Ascending aorta (tissue), 2 donors: ENCODE measurements at regions not wholly inside any gene's neighbourhood (a gene's known extent, or its start where the extent isn't known, plus 50 kb on each side); places are given as distances from the start of the nearest gene placed in this dataset.

Source experiments
- DNase-seq, 2 donors: peaks; one replicate each; pipeline ENCODE4 v3.0.0-alpha.2; 2019; ENCODE audit warnings: low spot score in 2 of 2
- H3K27ac ChIP-seq, 2 donors: fragments of 200-600 bp; sonication (generic); one replicate each; pipeline ENCODE4 v1.5.1; 2016 to 2017; ENCODE audit warnings: mild to moderate bottlenecking in 1 of 2
- H3K27me3 ChIP-seq: fragments of 200-600 bp; sonication (generic); one replicate; pipeline ENCODE4 v1.5.1; 2017
- H3K36me3 ChIP-seq, 2 donors: fragments of 200-600 bp; sonication (generic); one replicate each; pipeline ENCODE4 v1.5.1; 2016
- H3K4me1 ChIP-seq, 2 donors: fragments of 200-600 bp; sonication (generic); one replicate each; pipeline ENCODE4 v1.5.1; 2016 to 2017; ENCODE audit warnings: mild to moderate bottlenecking in 1 of 2
- H3K4me3 ChIP-seq, 2 donors: fragments of 200-600 bp; sonication (generic); one replicate each; pipeline ENCODE4 v1.5.1; 2016 to 2017; ENCODE audit warnings: mild to moderate bottlenecking in 1 of 2
- H3K9me3 ChIP-seq, 2 donors: fragments of 200-600 bp; sonication (generic); one replicate each; pipeline ENCODE4 v1.5.1; 2016
- CTCF ChIP-seq, 3 experiments: fragments of 200-600 bp in 2 of 3; fragments of 450-650 bp in 1 of 3; sonication (generic) in 2 of 3; IDR thresholded peaks; one replicate each; pipeline ENCODE4 v1.5.1; 2016 to 2019; ENCODE audit warnings: antibody characterized with exemption in 3 of 3, mild to moderate bottlenecking in 1 of 3, moderate library complexity in 1 of 3
- intact Hi-C: fragments of 100-400 bp; cut with DNase I; formaldehyde crosslinking; loops from one replicate; pipeline ENCODE4 v1.15.1; 2023

GRCh38 chr1:101307985-101308689 lies 71.3 kb downstream of the S1PR1 start:
- no peaks in the 10 kb centered on the region for H3K27me3 ChIP-seq

GRCh38 chr1:101308935-101309333 lies 72.1 kb downstream of the S1PR1 start:
- peak overlapping the region; percentile 41 to 58 for H3K4me3 ChIP-seq
- intact Hi-C loops, result loop anchor here (1.0 kb wide), 1 partner anchor 48 kb away; no protein-coding TSS in a partner anchor
- no peaks in the 10 kb centered on the region for H3K9me3 ChIP-seq
- TF ChIP-seq CTCF (IDR thresholded peaks at IDR 0.05), result no peak
- no peaks in the 10 kb centered on the region for H3K36me3 ChIP-seq
- no peaks in the 10 kb centered on the region for H3K4me1 ChIP-seq
- no peak overlapping the region for H3K27ac ChIP-seq
- DNase-seq, result no peak
- no peaks in the 10 kb centered on the region for H3K27me3 ChIP-seq

More at GRCh38 chr1:101307985-101308689, 71.3 kb downstream of the S1PR1 start:
- intact Hi-C loops, result no loop called here
- DNase-seq, result no peak
- Histone ChIP-seq H3K4me3 (no peak overlapping the region), H3K9me3 (no peaks in the 10 kb centered on the region), H3K27ac (no peak overlapping the region), H3K4me1 (no peaks in the 10 kb centered on the region), H3K36me3 (no peaks in the 10 kb centered on the region)
- no peak for TF ChIP-seq CTCF (IDR thresholded peaks at IDR 0.05)

- TF ChIP-seq CTCF (IDR thresholded peaks at IDR 0.05), result peak; percentile 55 to 86 (median 86)
- no peaks in the 10 kb centered on the region for H3K4me1 ChIP-seq
- H3K4me3 ChIP-seq, result peak overlapping the region; percentile 41 to 58
- peak in 1 of 2 donors; percentile 70 for DNase-seq
- no peaks in the 10 kb centered on the region for H3K27me3 ChIP-seq
- intact Hi-C loops, result loop anchor here (1.0 kb wide), 1 partner anchor 48 kb away; no protein-coding TSS in a partner anchor
- no peak overlapping the region for H3K27ac ChIP-seq
- H3K9me3 ChIP-seq, result no peaks in the 10 kb centered on the region
- no peaks in the 10 kb centered on the region for H3K36me3 ChIP-seq
Measured at GRCh38 chr1:101309334-101310311, 72.8 kb downstream of the S1PR1 start.

GRCh38 chr1:101310506-101310905 lies 73.7 kb downstream of the S1PR1 start:
- intact Hi-C loops, result no loop called here
- H3K27me3 ChIP-seq, result no peaks in the 10 kb centered on the region
- DNase-seq, result no peak
- no peak overlapping the region for H3K27ac ChIP-seq
- no peaks in the 10 kb centered on the region for H3K4me1 ChIP-seq
- no peak for TF ChIP-seq CTCF (IDR thresholded peaks at IDR 0.05)
- H3K36me3 ChIP-seq, result no peaks in the 10 kb centered on the region
- no peak overlapping the region for H3K4me3 ChIP-seq
- no peaks in the 10 kb centered on the region for H3K9me3 ChIP-seq

- Histone ChIP-seq H3K27ac (no peak overlapping the region), H3K4me1 (no peaks in the 10 kb centered on the region), H3K4me3 (no peak overlapping the region), H3K27me3 (no peaks in the 10 kb centered on the region), H3K9me3 (no peaks in the 10 kb centered on the region), H3K36me3 (no peaks in the 10 kb centered on the region)
- no peak for DNase-seq
- intact Hi-C loops, result no loop called here
- TF ChIP-seq CTCF (IDR thresholded peaks at IDR 0.05), result no peak
Measured at GRCh38 chr1:101311146-101311920, 74.5 kb downstream of the S1PR1 start.
